H9 (cell line): ENCODE measurements at regions not wholly inside any gene's neighbourhood (a gene's known extent, or its start where the extent isn't known, plus 50 kb on each side); places are given as distances from the start of the nearest gene placed in this dataset.

Experiments
- DNase-seq: peaks from one replicate; pipeline ENCODE4 v3.0.0-alpha.2; 2017
- H2AFZ ChIP-seq: one replicate; pipeline ENCODE4 v1.6.1; 2013; ENCODE audit warnings: mild to moderate bottlenecking, low read length, control low read depth, moderate library complexity
- H2AK5ac ChIP-seq: 2 replicates; pipeline ENCODE4 v1.6.1; 2013; ENCODE audit warnings: low read length, control low read depth, mixed read lengths; ENCODE audit not compliant: insufficient read length
- H2BK120ac ChIP-seq: one replicate; pipeline ENCODE4 v1.6.1; 2013; ENCODE audit warnings: low read depth, mild to moderate bottlenecking, low read length, control low read depth, inconsistent platforms; ENCODE audit not compliant: poor library complexity, severe bottlenecking
- H2BK12ac ChIP-seq: 2 replicates; pipeline ENCODE4 v1.6.1; 2013; ENCODE audit warnings: low read length, control low read depth, mixed read lengths, low read depth; ENCODE audit not compliant: insufficient read length
- H2BK15ac ChIP-seq: 2 replicates; pipeline ENCODE4 v1.6.1; 2013; ENCODE audit warnings: low read depth, low read length, control low read depth
- H2BK20ac ChIP-seq: one replicate; pipeline ENCODE4 v1.6.1; 2013; ENCODE audit warnings: low read depth, mild to moderate bottlenecking, low read length, control low read depth, inconsistent platforms; ENCODE audit not compliant: poor library complexity, severe bottlenecking
- H2BK5ac ChIP-seq: 2 replicates; pipeline ENCODE4 v1.6.1; 2013; ENCODE audit warnings: low read length, control low read depth, mixed read lengths; ENCODE audit not compliant: insufficient read length
- H3K14ac ChIP-seq: 2 replicates; pipeline ENCODE4 v1.6.1; 2013; ENCODE audit warnings: low read length, control low read depth; ENCODE audit not compliant: insufficient read depth
- H3K18ac ChIP-seq: 2 replicates; pipeline ENCODE4 v1.6.1; 2013; ENCODE audit warnings: low read depth, mild to moderate bottlenecking, mixed read lengths, low read length, control low read depth; ENCODE audit not compliant: insufficient read length
- H3K23ac ChIP-seq: 2 replicates; pipeline ENCODE4 v1.6.1; 2013; ENCODE audit warnings: low read length, control low read depth, mixed read lengths, low read depth; ENCODE audit not compliant: insufficient read length
- H3K23me2 ChIP-seq: 2 replicates; pipeline ENCODE4 v1.6.1; 2013; ENCODE audit warnings: low read depth, mild to moderate bottlenecking, mixed read lengths, low read length, control low read depth; ENCODE audit not compliant: insufficient read length, poor library complexity, severe bottlenecking
- H3K27ac ChIP-seq: 2 replicates; pipeline ENCODE4 v1.5.1; 2013; ENCODE audit warnings: low read length, control low read depth, mixed read lengths, low read depth; ENCODE audit not compliant: insufficient read length
- H3K27me3 ChIP-seq: 2 replicates; pipeline ENCODE4 v1.6.1; 2013; ENCODE audit warnings: low read length, control low read depth, inconsistent platforms; ENCODE audit not compliant: insufficient read depth
- H3K4ac ChIP-seq: 2 replicates; pipeline ENCODE4 v1.6.1; 2013; ENCODE audit warnings: low read depth, mild to moderate bottlenecking, control low read depth, inconsistent platforms, low read length, moderate library complexity
- H3K4me1 ChIP-seq: 2 replicates; pipeline ENCODE4 v1.6.1; 2013; ENCODE audit warnings: low read length, control low read depth, inconsistent platforms; ENCODE audit not compliant: insufficient read depth
- H3K4me2 ChIP-seq: 2 replicates; pipeline ENCODE4 v1.6.1; 2013; ENCODE audit warnings: low read length, control low read depth, mixed read lengths; ENCODE audit not compliant: insufficient read length, insufficient read depth
- H3K56ac ChIP-seq: 2 replicates; pipeline ENCODE4 v1.6.1; 2013; ENCODE audit warnings: low read depth, mild to moderate bottlenecking, mixed read lengths, low read length, control low read depth; ENCODE audit not compliant: insufficient read length
- H3K79me1 ChIP-seq: 2 replicates; pipeline ENCODE4 v1.6.1; 2013; ENCODE audit warnings: low read depth, mild to moderate bottlenecking, moderate library complexity, low read length, control low read depth, inconsistent platforms; ENCODE audit not compliant: insufficient read depth, poor library complexity, severe bottlenecking
- H3K79me2 ChIP-seq: 2 replicates; pipeline ENCODE4 v1.6.1; 2013; ENCODE audit warnings: low read length, control low read depth, inconsistent platforms; ENCODE audit not compliant: insufficient read depth
- H3K9ac ChIP-seq: 2 replicates; pipeline ENCODE4 v1.6.1; 2013; ENCODE audit warnings: low read length, control low read depth, mixed read lengths; ENCODE audit not compliant: insufficient read length; ENCODE audit errors: extremely low read depth
- H3K9me3 ChIP-seq: one replicate; pipeline ENCODE4 v1.6.1; 2013; ENCODE audit warnings: low read depth, low read length, inconsistent platforms; ENCODE audit not compliant: control insufficient read depth
- H3T11ph ChIP-seq: one replicate; pipeline ENCODE4 v1.6.1; 2013; ENCODE audit warnings: mild to moderate bottlenecking, low read length, control low read depth, inconsistent platforms
- H4K20me1 ChIP-seq: one replicate; pipeline ENCODE4 v1.6.1; 2013; ENCODE audit not compliant: control insufficient read depth, insufficient read length, insufficient read depth
- H4K5ac ChIP-seq: 2 replicates; pipeline ENCODE4 v1.6.1; 2013; ENCODE audit warnings: low read depth, mild to moderate bottlenecking, mixed read lengths, low read length, control low read depth; ENCODE audit not compliant: insufficient read length
- H4K8ac ChIP-seq: replicated peaks from 2 replicates; pipeline ENCODE4 v1.6.1; 2013; ENCODE audit warnings: low read length, control low read depth, mixed read lengths, low read depth; ENCODE audit not compliant: insufficient read length
- H4K91ac ChIP-seq: 2 replicates; pipeline ENCODE4 v1.6.1; 2013; ENCODE audit warnings: low read depth, mild to moderate bottlenecking, moderate library complexity, mixed read lengths, low read length, control low read depth; ENCODE audit not compliant: insufficient read length
- H3K27ac Mint-ChIP-seq, 3 experiments: 2 replicates in 2 of 3; 3 replicates in 1 of 3; pipeline ENCODE4 v1.8.0; 2020 to 2021; ENCODE audit warnings: mixed read lengths in 3 of 3, mild to moderate bottlenecking in 1 of 3, moderate library complexity in 1 of 3
- H3K27me3 Mint-ChIP-seq: 2 replicates; pipeline ENCODE4 v1.8.0; 2021; ENCODE audit warnings: low read depth, mild to moderate bottlenecking, moderate library complexity, mixed read lengths
- H3K36me3 Mint-ChIP-seq, 3 experiments: 2 replicates in 2 of 3; 3 replicates in 1 of 3; pipeline ENCODE4 v1.8.0; 2020 to 2021; ENCODE audit warnings: low read depth in 3 of 3, mixed read lengths in 3 of 3; ENCODE audit not compliant: insufficient read depth in 1 of 3
- H3K4me1 Mint-ChIP-seq, 2 experiments: 2 replicates each; pipeline ENCODE4 v1.8.0; 2020; ENCODE audit warnings: mixed read lengths in 2 of 2
- H3K4me3 Mint-ChIP-seq, 2 experiments: 2 replicates in 1 of 2; 3 replicates in 1 of 2; pipeline ENCODE4 v1.8.0; 2020 to 2021; ENCODE audit warnings: mild to moderate bottlenecking in 2 of 2, mixed read lengths in 2 of 2, moderate library complexity in 1 of 2
- H3K9me3 Mint-ChIP-seq, 2 experiments: 2 replicates in 1 of 2; 3 replicates in 1 of 2; pipeline ENCODE4 v1.8.0; 2020; ENCODE audit warnings: mild to moderate bottlenecking in 2 of 2, mixed read lengths in 2 of 2, moderate library complexity in 1 of 2
- CTCF ChIP-seq: fragments of 200-600 bp; sonication (generic); conservative IDR thresholded peaks from 3 replicates; pipeline ENCODE4 v1.8.0; 2021; ENCODE audit warnings: antibody characterized with exemption, mild to moderate bottlenecking
- WGBS: extraction: QIAGEN DNeasy Blood & Tissue Kit; methylation state at CpG from one replicate; pipeline ENCODE4 v1.1.7; 2013; ENCODE audit warnings: missing lambda C conversion rate, low lambda C conversion rate, mixed read lengths; ENCODE audit not compliant: insufficient read length; ENCODE audit errors: extremely low coverage; 5-methylcytosine and 5-hydroxymethylcytosine counted together

- Histone ChIP-seq H4K20me1 (no peaks in the 10 kb centered on the region), H3K9me3 (no peaks in the 10 kb centered on the region), H3K18ac (no peak overlapping the region), H2AK5ac (no peak overlapping the region), H3K14ac (no peak overlapping the region), H4K5ac (no peak overlapping the region), H3K9ac (no peak overlapping the region), H3K23ac (no peak overlapping the region), H3K4me2 (no peak overlapping the region), H2BK20ac (no peak overlapping the region), H3K4ac (no peak overlapping the region), H3K79me2 (no peaks in the 10 kb centered on the region), H3T11ph (no peak overlapping the region), H4K8ac (no peak overlapping the region), H3K27me3 (peaks cover 3% of the 10 kb centered on the region; the same call in 1 of the 2 replicates), H4K91ac (no peak overlapping the region), H3K27ac (no peak overlapping the region), H2BK120ac (no peak overlapping the region), H3K56ac (no peak overlapping the region), H3K79me1 (no peaks in the 10 kb centered on the region), H2BK12ac (no peak overlapping the region), H2AFZ (no peak overlapping the region), H2BK15ac (no peak overlapping the region), H2BK5ac (no peak overlapping the region), H3K4me1 (no peaks in the 10 kb centered on the region), H3K23me2 (peaks cover 25% of the 10 kb centered on the region)
- no peak overlapping the region for H3K4me3 Mint-ChIP-seq
- H3K27me3 Mint-ChIP-seq = peaks cover 38% of the 10 kb centered on the region
- no peak for TF ChIP-seq CTCF
- no peak for DNase-seq
- H3K9me3 Mint-ChIP-seq = no peaks in the 10 kb centered on the region
- peaks cover 14 to 21% of the 10 kb centered on the region in 2 experiments for H3K4me1 Mint-ChIP-seq
- no peak overlapping the region for H3K27ac Mint-ChIP-seq
- no CpG with 5 or more reads among the region's 1 CpG for WGBS
- no peaks in the 10 kb centered on the region; a peak in 1 of 7 replicates for H3K36me3 Mint-ChIP-seq
Observed at GRCh38 chr1:148357037-148357436, 126.1 kb downstream of the PPIAL4G start.
